ENCODE measurements at regions not wholly inside any gene's neighbourhood (a gene's known extent, or its start where the extent isn't known, plus 50 kb on each side); places are given as distances from the start of the nearest gene placed in this dataset.

DNA sequence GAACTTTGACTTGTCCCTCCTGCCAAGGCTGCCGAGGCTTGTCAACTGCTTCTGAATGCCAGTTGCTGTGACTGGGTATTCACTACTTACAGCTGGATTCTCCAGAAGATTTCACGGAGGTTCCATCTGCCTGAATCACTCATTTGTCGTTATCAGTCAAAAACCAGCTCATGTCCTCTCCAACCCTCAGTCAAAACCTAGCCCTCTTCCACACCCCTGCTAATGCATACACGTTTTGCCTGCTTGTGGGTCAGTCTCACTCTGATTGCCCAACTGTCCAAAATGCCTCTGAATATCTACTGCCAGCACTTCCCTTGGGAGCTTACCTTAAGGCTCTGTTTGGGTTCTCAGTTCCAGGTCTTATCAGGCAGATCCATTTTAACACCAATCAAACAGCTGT lies 238.6 kb upstream of the TMEM161B start:
- H3K4me3 ChIP-seq: no peak overlapping the region
- ATAC-seq (no peak), DNase-seq (no peak)
- 27 to 44% (median 31%) methylated on average over 4 of the region's 4 CpGs for WGBS, 3 donors
- no peaks in the 10 kb centered on the region for H3K27me3 ChIP-seq (ENCODE audit: insufficient read depth in 3 of 3, low read length in 2 of 3)
- H3K9me3 ChIP-seq: no peaks in the 10 kb centered on the region
- TF ChIP-seq, protein P1, sequence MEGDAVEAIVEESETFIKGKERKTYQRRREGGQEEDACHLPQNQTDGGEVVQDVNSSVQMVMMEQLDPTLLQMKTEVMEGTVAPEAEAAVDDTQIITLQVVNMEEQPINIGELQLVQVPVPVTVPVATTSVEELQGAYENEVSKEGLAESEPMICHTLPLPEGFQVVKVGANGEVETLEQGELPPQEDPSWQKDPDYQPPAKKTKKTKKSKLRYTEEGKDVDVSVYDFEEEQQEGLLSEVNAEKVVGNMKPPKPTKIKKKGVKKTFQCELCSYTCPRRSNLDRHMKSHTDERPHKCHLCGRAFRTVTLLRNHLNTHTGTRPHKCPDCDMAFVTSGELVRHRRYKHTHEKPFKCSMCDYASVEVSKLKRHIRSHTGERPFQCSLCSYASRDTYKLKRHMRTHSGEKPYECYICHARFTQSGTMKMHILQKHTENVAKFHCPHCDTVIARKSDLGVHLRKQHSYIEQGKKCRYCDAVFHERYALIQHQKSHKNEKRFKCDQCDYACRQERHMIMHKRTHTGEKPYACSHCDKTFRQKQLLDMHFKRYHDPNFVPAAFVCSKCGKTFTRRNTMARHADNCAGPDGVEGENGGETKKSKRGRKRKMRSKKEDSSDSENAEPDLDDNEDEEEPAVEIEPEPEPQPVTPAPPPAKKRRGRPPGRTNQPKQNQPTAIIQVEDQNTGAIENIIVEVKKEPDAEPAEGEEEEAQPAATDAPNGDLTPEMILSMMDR (IDR thresholded peaks at IDR 0.05): no peak
- H3K4me1 ChIP-seq: no peaks in the 10 kb centered on the region
- intact Hi-C loops (cut with DNase I): no loop called here
- H3K27ac ChIP-seq: no peak overlapping the region
- H3K36me3 ChIP-seq (ENCODE audit: insufficient read depth in 1 of 2, low read depth in 1 of 2): no peaks in the 10 kb centered on the region

DNA sequence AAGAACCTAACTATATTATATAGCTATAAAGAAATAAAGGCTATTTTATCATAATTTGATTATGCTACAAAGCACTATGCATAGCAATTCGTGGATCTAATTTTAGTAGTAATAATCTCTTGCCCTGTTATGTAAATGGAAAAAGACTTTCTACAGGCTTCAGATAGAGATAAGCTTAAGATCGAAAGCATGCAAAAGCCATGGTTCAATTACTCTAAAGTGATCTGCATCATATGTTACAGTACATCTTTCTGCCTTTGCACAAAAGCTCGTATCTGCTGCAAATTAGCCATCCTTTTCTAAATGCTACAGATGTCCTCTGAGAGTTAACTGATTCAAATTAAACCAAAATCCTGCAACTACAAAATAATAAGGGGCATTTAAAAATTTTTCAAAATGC lies 234.8 kb upstream of the TMEM161B start:
- intact Hi-C loops (cut with DNase I): no loop called here
- TF ChIP-seq, protein P1 (IDR thresholded peaks at IDR 0.05): no peak
- 64 to 69% (median 64%) methylated on average over 3 of the region's 3 CpGs for WGBS, 3 donors

DNA sequence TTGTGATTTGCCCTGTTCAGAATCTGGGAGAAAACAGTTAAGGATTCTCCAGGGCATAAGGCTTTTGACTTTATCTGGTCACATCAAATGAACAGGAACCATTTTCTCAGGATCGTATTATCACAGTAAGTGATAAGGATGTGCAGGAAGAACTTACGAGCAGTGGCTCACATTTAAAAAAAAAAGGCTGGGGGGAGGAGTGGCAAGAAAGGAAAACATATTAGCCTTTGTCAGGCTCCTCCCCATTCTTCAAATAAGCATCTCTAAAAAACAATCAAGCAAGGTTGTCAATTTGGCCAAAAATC lies 234.3 kb upstream of the TMEM161B start:
- H3K9me3 ChIP-seq: no peaks in the 10 kb centered on the region
- intact Hi-C loops (cut with DNase I): no loop called here
- H3K27me3 ChIP-seq (ENCODE audit: insufficient read depth in 3 of 3, low read length in 2 of 3): no peaks in the 10 kb centered on the region
- peaks cover 5% of the 10 kb centered on the region for H3K4me1 ChIP-seq
- H3K4me3 ChIP-seq: peak overlapping the region; percentile 64
- no peak overlapping the region for H3K27ac ChIP-seq
- no peak for DNase-seq
- TF ChIP-seq, protein P1 (IDR thresholded peaks at IDR 0.05): no peak
- 22 to 30% (median 29%) methylated on average over 2 of the region's 2 CpGs for WGBS, 3 donors
- H3K36me3 ChIP-seq (ENCODE audit: insufficient read depth in 1 of 2, low read depth in 1 of 2): no peaks in the 10 kb centered on the region
- ATAC-seq: no peak

More for the DNA sequence above, 234.8 kb upstream of the TMEM161B start:
- ATAC-seq (no peak), DNase-seq (no peak)
- Histone ChIP-seq H3K4me1 (peaks cover 5% of the 10 kb centered on the region), H3K27me3 (ENCODE audit: insufficient read depth in 3 of 3, low read length in 2 of 3) (no peaks in the 10 kb centered on the region), H3K36me3 (ENCODE audit: insufficient read depth in 1 of 2, low read depth in 1 of 2) (no peaks in the 10 kb centered on the region), H3K27ac (no peak overlapping the region), H3K4me3 (no peak overlapping the region), H3K9me3 (no peaks in the 10 kb centered on the region)

DNA sequence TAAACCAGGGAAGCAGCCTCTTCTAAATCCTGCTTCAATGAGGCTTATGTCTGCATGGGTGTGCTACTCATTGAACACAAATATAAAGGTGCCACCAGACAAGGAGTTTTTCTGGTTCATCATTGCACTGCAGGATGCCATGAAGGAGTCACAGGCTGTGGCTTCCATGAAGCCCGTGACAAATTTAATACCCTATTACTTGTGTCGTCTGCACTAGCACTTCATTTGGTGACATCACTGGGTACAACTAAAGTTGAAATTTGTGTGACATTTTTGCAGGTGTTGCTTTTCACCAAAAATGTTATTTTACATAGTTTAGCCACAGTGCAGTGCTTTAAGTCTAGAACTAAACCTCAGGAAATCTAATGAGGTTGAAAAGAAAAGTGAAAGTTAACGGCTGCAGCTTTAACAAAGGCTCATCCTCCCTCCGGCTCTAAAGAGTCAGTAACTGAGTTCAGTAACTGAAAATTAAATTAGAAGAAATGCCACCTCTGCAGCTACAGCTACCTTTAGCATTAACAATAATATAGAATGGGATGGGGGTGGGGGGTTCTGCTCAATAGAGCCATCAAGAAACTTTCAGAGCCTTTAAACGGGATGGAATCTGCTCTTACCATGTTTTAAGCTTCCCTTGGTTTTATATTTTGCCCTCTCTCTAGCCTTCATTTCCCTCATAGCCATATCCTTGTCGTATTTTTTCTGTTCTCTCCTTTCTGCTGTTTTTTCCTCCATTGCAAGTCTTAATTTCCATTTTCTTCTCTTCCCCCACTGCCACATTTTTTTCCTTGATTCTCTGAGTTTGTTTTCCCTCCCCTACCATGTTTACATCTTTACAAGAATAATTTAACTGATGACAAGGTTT lies 233.8 kb upstream of the TMEM161B start:
- 6 to 12% (median 6%) methylated on average over 6 of the region's 6 CpGs for WGBS, 3 donors
- DNase-seq (no peak), ATAC-seq (no peak)
- no peaks in the 10 kb centered on the region for H3K27me3 ChIP-seq (ENCODE audit: insufficient read depth in 3 of 3, low read length in 2 of 3)
- H3K4me1 ChIP-seq: peaks cover 5% of the 10 kb centered on the region
- intact Hi-C loops (cut with DNase I): no loop called here
- no peak overlapping the region for H3K27ac ChIP-seq
- peak overlapping the region; percentile 64 for H3K4me3 ChIP-seq
- no peaks in the 10 kb centered on the region for H3K36me3 ChIP-seq (ENCODE audit: insufficient read depth in 1 of 2, low read depth in 1 of 2)
- H3K9me3 ChIP-seq: no peaks in the 10 kb centered on the region
- TF ChIP-seq, protein P1 (IDR thresholded peaks at IDR 0.05): no peak

DNA sequence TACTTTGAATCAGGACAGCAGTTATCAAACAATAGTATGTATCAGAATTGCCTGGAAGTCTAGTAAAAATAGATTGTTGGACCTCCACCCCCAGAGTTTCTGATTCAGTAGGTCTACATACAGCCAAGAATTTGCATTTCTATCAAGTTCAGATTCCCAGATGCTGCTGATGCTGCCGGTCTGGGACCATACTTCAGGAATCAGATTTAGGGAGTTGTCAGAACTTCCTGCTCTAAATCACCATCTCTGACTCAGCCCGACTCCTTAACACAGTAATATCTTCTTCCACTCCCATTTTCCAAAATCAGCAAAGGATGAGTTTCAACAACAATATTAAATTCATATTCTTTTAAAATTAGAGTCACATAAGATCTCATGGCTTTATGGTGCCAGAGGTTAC lies 227.2 kb upstream of the TMEM161B start:
- WGBS, 3 donors: 49 to 55% (median 50%) methylated on average over 2 of the region's 2 CpGs
- Histone ChIP-seq H3K27ac (no peak overlapping the region), H3K9me3 (no peaks in the 10 kb centered on the region), H3K27me3 (ENCODE audit: insufficient read depth in 3 of 3, low read length in 2 of 3) (peaks cover 0 to 4% (median 0%) of the 10 kb centered on the region in 3 donors), H3K4me1 (no peaks in the 10 kb centered on the region), H3K36me3 (ENCODE audit: insufficient read depth in 1 of 2, low read depth in 1 of 2) (no peaks in the 10 kb centered on the region), H3K4me3 (no peak overlapping the region)
- intact Hi-C loops (cut with DNase I): loop anchor here in 1 of 2 donors (10.0 kb wide), 1 partner anchor 381 kb away; no protein-coding TSS in a partner anchor
- TF ChIP-seq, protein P1 (IDR thresholded peaks at IDR 0.05): no peak
- no peak for ATAC-seq
- DNase-seq: no peak
